Calu3 (cell line): ENCODE measurements at regions not wholly inside any gene's neighbourhood (a gene's known extent, or its start where the extent isn't known, plus 50 kb on each side); places are given as distances from the start of the nearest gene placed in this dataset.

ENCODE experiments used
- BruUV-seq: library from RNA; stranded (reverse); fragments of 400-500 nt; replicated peaks from 2 replicates; lab custom pipeline; 2021; lab: Mats Ljungman, UMichigan
- CTCF ChIA-PET: fragments of 300-600 bp; sonication (Branson Sonifier 250); formaldehyde crosslinking; loops from one replicate; lab custom pipeline; 2022; ENCODE audit warnings: antibody characterized with exemption; lab: Charles Lee
- DNase-seq: peaks from one replicate; pipeline ENCODE4 v3.0.0; 2022
- H3K27ac Mint-ChIP-seq: one replicate; pipeline ENCODE4 v1.8.0; 2022; ENCODE audit warnings: mixed read lengths; ENCODE audit not compliant: unreplicated experiment
- H3K27me3 Mint-ChIP-seq: one replicate; pipeline ENCODE4 v1.8.0; 2022; ENCODE audit warnings: mixed read lengths; ENCODE audit not compliant: unreplicated experiment
- H3K36me3 Mint-ChIP-seq: one replicate; pipeline ENCODE4 v1.8.0; 2022; ENCODE audit warnings: mild to moderate bottlenecking, moderate library complexity, mixed read lengths; ENCODE audit not compliant: insufficient read depth, unreplicated experiment
- H3K4me1 Mint-ChIP-seq: one replicate; pipeline ENCODE4 v1.8.0; 2022; ENCODE audit warnings: mild to moderate bottlenecking, low read depth, mixed read lengths; ENCODE audit not compliant: unreplicated experiment
- H3K4me3 Mint-ChIP-seq: one replicate; pipeline ENCODE4 v1.8.0; 2022; ENCODE audit warnings: mild to moderate bottlenecking, low read depth, moderate library complexity, mixed read lengths; ENCODE audit not compliant: unreplicated experiment
- H3K9me3 Mint-ChIP-seq: one replicate; pipeline ENCODE4 v1.8.0; 2022; ENCODE audit warnings: low read depth, mixed read lengths; ENCODE audit not compliant: unreplicated experiment
- CTCF ChIP-seq: fragments of 200-600 bp; IDR thresholded peaks from one replicate; pipeline ENCODE4 v1.8.0; 2022; ENCODE audit warnings: antibody characterized with exemption; ENCODE audit not compliant: unreplicated experiment
- intact Hi-C: fragments of 100-400 bp; cut with micrococcal nuclease; formaldehyde crosslinking; loops from one replicate; pipeline ENCODE4 v1.10.0; 2022; ENCODE audit not compliant: unreplicated experiment

GRCh38 chr16:62205459-62205858 is 169.2 kb upstream of the CDH8 start:
- no peaks in the 10 kb centered on the region for H3K36me3 Mint-ChIP-seq
- H3K4me1 Mint-ChIP-seq = no peaks in the 10 kb centered on the region
- intact Hi-C loops = no loop called here
- no TSS peak for BruUV-seq
- H3K27me3 Mint-ChIP-seq = no peaks in the 10 kb centered on the region
- no peak for TF ChIP-seq CTCF
- no peak overlapping the region for H3K4me3 Mint-ChIP-seq
- peaks cover 4% of the 10 kb centered on the region for H3K9me3 Mint-ChIP-seq
- DNase-seq = no peak
- H3K27ac Mint-ChIP-seq = no peak overlapping the region
- CTCF ChIA-PET = no interaction called here

GRCh38 chr16:62201911-62202310 is 165.7 kb upstream of the CDH8 start:
- TF ChIP-seq CTCF = no peak
- H3K4me3 Mint-ChIP-seq = no peak overlapping the region
- H3K27ac Mint-ChIP-seq = no peak overlapping the region
- BruUV-seq = no TSS peak
- CTCF ChIA-PET = no interaction called here
- H3K36me3 Mint-ChIP-seq = no peaks in the 10 kb centered on the region
- intact Hi-C loops = no loop called here
- no peak for DNase-seq
- no peaks in the 10 kb centered on the region for H3K27me3 Mint-ChIP-seq
- no peaks in the 10 kb centered on the region for H3K4me1 Mint-ChIP-seq
- H3K9me3 Mint-ChIP-seq = peaks cover 4% of the 10 kb centered on the region

- Mint-ChIP-seq H3K36me3 (no peaks in the 10 kb centered on the region), H3K4me1 (no peaks in the 10 kb centered on the region), H3K27me3 (no peaks in the 10 kb centered on the region), H3K9me3 (peaks cover 12% of the 10 kb centered on the region), H3K4me3 (no peak overlapping the region), H3K27ac (no peak overlapping the region)
- no TSS peak for BruUV-seq
- intact Hi-C loops = no loop called here
- CTCF ChIA-PET = no interaction called here
- TF ChIP-seq CTCF = no peak
- no peak for DNase-seq
Measured at GRCh38 chr16:62194828-62195227, 158.6 kb upstream of the CDH8 start.

- no peak overlapping the region for H3K4me3 Mint-ChIP-seq
- no peak for TF ChIP-seq CTCF
- no peak overlapping the region for H3K27ac Mint-ChIP-seq
- CTCF ChIA-PET = interaction anchor here (0.7 kb wide), 1 partner anchor 377 kb away, joined by 3 read pairs; no protein-coding TSS in a partner anchor
- intact Hi-C loops = no loop called here
- no peaks in the 10 kb centered on the region for H3K27me3 Mint-ChIP-seq
- H3K4me1 Mint-ChIP-seq = no peaks in the 10 kb centered on the region
- peaks cover 15% of the 10 kb centered on the region for H3K9me3 Mint-ChIP-seq
- BruUV-seq = no TSS peak
- no peaks in the 10 kb centered on the region for H3K36me3 Mint-ChIP-seq
- no peak for DNase-seq
Measured at GRCh38 chr16:62190426-62190825, 154.2 kb upstream of the CDH8 start.
